Type B pancreatic cell (in vitro differentiated cells): ENCODE measurements at regions not wholly inside any gene's neighbourhood (a gene's known extent, or its start where the extent isn't known, plus 50 kb on each side); places are given as distances from the start of the nearest gene placed in this dataset.

Experiments used
- DNase-seq: peaks from one replicate; pipeline ENCODE4 v3.0.0; 2021; ENCODE audit warnings: mixed read lengths; ENCODE audit not compliant: unreplicated experiment; ENCODE audit errors: extremely low spot score
- H3K27ac Mint-ChIP-seq: 2 replicates; pipeline ENCODE4 v1.8.0; 2021; ENCODE audit warnings: mild to moderate bottlenecking, mixed read lengths
- H3K27me3 Mint-ChIP-seq: 2 replicates; pipeline ENCODE4 v1.8.0; 2021; ENCODE audit warnings: mixed read lengths
- H3K36me3 Mint-ChIP-seq: 2 replicates; pipeline ENCODE4 v1.8.0; 2021; ENCODE audit warnings: mixed read lengths
- H3K4me1 Mint-ChIP-seq: one replicate; pipeline ENCODE4 v1.8.0; 2021; ENCODE audit warnings: mixed read lengths; ENCODE audit not compliant: unreplicated experiment
- H3K4me3 Mint-ChIP-seq: 2 replicates; pipeline ENCODE4 v1.8.0; 2021; ENCODE audit warnings: mild to moderate bottlenecking, mixed read lengths
- H3K9me3 Mint-ChIP-seq: 2 replicates; pipeline ENCODE4 v1.8.0; 2021; ENCODE audit warnings: mixed read lengths
- TF ChIP-seq, protein P1 (sequence below): fragments of 200-600 bp; sonication (generic); conservative IDR thresholded peaks from 2 replicates; pipeline ENCODE4 v1.5.0; 2021; ENCODE audit warnings: antibody characterized with exemption, mild to moderate bottlenecking

DNA sequence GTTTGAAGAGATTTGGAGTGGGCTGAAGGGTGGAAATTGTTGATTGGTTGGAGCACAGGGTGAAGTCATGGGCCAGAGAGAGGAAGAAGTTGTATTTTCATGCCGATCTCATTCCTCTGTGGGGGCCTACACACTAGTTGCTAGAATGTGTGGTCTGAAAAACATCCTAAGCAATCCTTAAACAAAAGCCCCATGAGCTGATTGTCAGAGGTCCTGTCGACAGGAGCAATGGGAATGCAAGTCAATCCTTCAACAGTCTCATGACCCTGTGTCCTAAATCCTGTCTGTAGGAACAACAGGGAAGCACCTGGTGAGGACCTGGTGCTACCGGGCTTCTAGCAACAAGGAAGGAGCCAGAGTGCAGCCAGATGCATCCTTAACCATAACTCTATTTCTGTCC, 324.0 kb upstream of the TMEM132C start:
- no peak overlapping the region for H3K4me3 Mint-ChIP-seq
- DNase-seq = no peak
- TF ChIP-seq, protein P1, sequence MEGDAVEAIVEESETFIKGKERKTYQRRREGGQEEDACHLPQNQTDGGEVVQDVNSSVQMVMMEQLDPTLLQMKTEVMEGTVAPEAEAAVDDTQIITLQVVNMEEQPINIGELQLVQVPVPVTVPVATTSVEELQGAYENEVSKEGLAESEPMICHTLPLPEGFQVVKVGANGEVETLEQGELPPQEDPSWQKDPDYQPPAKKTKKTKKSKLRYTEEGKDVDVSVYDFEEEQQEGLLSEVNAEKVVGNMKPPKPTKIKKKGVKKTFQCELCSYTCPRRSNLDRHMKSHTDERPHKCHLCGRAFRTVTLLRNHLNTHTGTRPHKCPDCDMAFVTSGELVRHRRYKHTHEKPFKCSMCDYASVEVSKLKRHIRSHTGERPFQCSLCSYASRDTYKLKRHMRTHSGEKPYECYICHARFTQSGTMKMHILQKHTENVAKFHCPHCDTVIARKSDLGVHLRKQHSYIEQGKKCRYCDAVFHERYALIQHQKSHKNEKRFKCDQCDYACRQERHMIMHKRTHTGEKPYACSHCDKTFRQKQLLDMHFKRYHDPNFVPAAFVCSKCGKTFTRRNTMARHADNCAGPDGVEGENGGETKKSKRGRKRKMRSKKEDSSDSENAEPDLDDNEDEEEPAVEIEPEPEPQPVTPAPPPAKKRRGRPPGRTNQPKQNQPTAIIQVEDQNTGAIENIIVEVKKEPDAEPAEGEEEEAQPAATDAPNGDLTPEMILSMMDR = no peak
- no peak overlapping the region for H3K27ac Mint-ChIP-seq
- H3K9me3 Mint-ChIP-seq = no peaks in the 10 kb centered on the region
- no peaks in the 10 kb centered on the region for H3K36me3 Mint-ChIP-seq
- H3K27me3 Mint-ChIP-seq = peaks cover 3% of the 10 kb centered on the region
- no peaks in the 10 kb centered on the region for H3K4me1 Mint-ChIP-seq

DNA sequence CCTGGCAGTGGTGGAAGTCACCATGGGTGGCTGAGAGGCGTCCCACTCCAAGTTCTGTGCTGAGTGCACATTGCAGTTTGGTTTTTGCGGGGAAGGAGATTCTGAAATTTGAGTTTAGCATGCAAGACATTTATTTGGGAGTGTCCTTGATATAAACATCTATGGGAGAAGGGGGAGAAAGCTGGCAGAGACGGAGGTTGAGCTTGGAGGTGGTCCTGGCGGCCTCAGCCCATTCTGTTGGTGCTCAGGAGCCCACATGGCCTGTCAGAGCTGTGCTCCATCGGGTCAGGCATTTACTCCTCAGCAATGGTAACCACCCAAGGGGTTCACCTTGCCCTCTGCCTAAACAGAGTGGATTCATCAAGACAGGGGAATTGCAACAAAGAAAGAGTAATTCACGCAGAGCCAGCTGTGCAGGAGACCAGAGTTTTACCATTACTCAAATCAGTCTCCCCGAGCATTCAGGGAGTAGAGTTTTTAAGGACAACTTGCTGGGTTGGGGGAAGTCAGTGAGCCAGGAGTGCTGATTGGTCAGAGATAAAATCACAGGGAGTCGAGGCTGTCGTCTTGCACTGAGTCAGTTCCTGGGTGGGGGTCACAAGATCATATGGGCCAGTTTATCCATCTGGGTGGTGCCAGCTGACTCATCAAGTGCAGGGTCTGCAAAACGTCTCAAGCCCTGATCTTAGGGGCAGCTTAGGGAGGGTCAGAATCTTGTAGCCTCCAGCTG, 323.3 kb upstream of the TMEM132C start:
- no peaks in the 10 kb centered on the region for H3K9me3 Mint-ChIP-seq

DNA sequence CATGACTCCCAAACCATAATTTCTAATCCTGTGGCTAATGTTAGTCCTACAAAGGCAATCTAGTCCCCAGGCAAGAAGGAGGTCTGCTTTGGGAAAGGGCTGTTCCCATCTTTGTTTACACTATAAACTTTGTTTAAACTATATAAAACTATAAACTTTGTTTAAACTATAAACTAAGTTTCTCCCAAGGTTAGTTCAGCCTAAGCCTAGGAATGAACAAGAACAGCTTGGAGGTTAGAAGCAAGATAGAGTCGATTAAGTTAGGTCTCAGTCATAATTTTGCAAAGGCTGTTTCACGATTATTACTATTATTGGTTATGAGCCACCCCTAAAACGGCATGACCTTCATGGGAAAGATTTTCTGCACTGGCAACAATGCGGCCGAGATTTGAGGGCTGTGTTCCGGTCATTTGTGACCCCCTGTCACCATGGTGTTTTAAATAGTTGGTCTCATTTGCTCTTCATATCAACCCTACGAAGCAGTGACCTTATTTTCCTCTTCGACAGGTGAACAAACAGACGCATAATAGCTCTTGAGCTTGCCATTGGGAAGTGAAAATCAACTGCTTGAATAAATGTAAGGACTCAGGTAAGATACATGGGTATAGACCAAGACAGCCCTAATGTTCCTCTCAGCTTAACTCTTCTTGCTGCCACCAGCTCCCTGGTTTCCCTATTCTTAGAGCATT, 322.6 kb upstream of the TMEM132C start:
- Mint-ChIP-seq H3K9me3 (no peaks in the 10 kb centered on the region), H3K27me3 (no peaks in the 10 kb centered on the region), H3K4me1 (no peaks in the 10 kb centered on the region), H3K36me3 (no peaks in the 10 kb centered on the region), H3K4me3 (no peak overlapping the region), H3K27ac (no peak overlapping the region)
- TF ChIP-seq, protein P1 = no peak
- no peak for DNase-seq

More for the DNA sequence above, 323.3 kb upstream of the TMEM132C start:
- Mint-ChIP-seq H3K4me3 (no peak overlapping the region), H3K27me3 (peaks cover 3% of the 10 kb centered on the region), H3K36me3 (no peaks in the 10 kb centered on the region), H3K4me1 (no peaks in the 10 kb centered on the region), H3K27ac (no peak overlapping the region)
- TF ChIP-seq, protein P1 = no peak
- DNase-seq = no peak

DNA sequence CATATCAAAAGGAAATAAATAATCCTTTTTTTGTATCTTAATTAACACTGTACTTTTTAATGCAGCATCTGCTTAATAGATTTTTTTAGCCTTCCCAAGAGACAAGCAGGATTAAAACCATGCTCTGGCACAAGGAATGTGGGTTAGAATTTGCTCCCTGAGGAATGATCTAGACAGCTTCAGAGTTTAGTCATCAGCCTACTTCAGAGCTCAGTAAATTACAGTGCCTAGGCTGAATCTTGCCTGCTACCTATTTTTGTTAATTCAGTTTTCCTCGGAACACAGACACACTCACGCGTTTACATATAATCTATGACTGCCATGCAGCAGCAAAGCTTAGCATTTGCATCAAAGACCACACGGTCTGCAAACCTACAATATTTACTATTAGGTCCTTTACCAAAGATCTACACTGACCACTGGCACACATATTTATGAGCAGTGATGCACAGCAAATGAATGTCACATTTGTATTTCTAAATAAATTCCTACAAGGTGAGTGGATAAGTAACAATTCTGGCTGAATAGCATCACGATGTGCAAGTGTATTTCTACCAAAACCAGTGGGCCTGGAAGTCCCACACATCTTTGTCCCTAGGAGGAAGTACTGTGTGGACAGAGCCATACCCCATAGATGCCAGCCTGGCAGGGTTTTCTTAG, 309.8 kb upstream of the TMEM132C start:
- H3K27me3 Mint-ChIP-seq = peaks cover 3% of the 10 kb centered on the region
- no peaks in the 10 kb centered on the region for H3K36me3 Mint-ChIP-seq
- H3K27ac Mint-ChIP-seq = no peak overlapping the region
- H3K9me3 Mint-ChIP-seq = no peaks in the 10 kb centered on the region
- TF ChIP-seq, protein P1 = no peak
- no peak overlapping the region for H3K4me3 Mint-ChIP-seq
- H3K4me1 Mint-ChIP-seq = no peaks in the 10 kb centered on the region
- DNase-seq = no peak

DNA sequence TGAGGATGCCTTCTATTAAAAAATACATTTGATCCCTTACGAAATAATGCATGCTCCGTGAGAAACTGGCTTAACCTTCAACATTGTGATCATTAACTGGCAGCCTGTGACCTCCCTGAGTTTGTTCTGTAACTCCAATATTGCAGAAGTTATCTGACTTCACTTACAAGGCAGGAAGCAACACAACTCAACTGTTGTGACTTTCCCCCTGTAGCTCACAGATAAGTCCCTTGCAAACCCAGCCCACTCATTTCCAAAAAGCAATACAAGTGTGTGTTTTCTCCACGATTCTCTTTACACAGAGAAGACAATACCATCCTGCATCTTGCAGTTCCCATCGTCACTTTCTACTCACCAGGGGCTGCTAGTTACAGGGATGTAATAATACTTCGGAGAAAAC, 304.7 kb upstream of the TMEM132C start:
- no peaks in the 10 kb centered on the region for H3K9me3 Mint-ChIP-seq
- no peaks in the 10 kb centered on the region for H3K4me1 Mint-ChIP-seq
- TF ChIP-seq, protein P1 = no peak
- H3K27me3 Mint-ChIP-seq = no peaks in the 10 kb centered on the region
- H3K4me3 Mint-ChIP-seq = no peak overlapping the region
- H3K27ac Mint-ChIP-seq = no peak overlapping the region
- DNase-seq = no peak
- no peaks in the 10 kb centered on the region for H3K36me3 Mint-ChIP-seq
